Stimulated activated CD8-positive, alpha-beta memory T cell treated with anti-CD3 and anti-CD28 coated beads, Interleukin-7, amount 100 ng/mL, for 4 hours (primary cell): ENCODE measurements at regions not wholly inside any gene's neighbourhood (a gene's known extent, or its start where the extent isn't known, plus 50 kb on each side); places are given as distances from the start of the nearest gene placed in this dataset.
"Not testable (repeated sequence)": the region's sequence is repeated elsewhere in the genome, so short reads cannot be mapped to it uniquely, and the experiment has no call there.

ENCODE experiments used
- DNase-seq, 2 donors: peaks; one replicate each; pipeline ENCODE4 v3.0.0-alpha.2; 2020; ENCODE audit warnings: low read depth in 2 of 2

DNA sequence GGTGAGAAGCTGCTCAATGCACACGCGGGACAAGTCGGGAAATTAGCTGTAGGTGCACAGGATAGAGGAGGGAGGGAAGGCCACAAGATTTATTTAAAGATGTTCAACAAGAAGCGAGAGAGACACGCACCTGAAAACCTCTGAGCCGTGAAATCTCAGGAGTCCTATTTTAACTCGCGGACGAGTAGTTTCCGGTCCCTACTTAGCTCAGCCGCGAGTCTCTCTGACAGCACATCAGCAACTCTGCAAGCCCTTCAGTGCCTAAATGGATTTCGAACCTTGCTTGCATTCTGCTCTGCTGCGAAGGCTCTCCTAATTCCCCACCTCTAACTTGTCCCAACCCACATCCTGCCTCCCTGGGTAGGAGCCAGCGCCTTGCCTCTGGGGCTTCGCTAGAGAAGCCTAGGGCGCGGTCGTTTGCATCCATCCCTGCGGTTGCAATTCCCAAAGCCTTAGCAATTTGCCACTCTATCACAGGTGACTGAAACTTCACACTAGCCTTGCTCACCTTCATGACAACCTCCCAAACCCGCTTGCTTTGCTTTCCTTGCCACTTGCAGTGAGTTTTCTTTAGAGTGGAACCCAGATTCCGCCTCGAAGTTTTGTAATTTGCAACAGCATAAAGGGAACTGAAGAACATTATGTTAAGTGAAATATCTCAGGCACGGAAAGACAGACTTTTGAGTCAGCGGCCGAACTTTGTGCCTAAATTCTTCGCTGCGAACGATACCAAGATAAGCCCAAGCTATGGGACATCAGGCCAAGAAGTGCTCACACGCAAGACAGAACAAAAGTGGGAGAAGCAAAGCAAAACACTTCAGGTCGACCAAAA lies 202.8 kb downstream of the KDM5D start:
- no peak for DNase-seq

GRCh38 chrY:19535697-19536096 lies 208.8 kb downstream of the KDM5D start:
- DNase-seq: not testable (repeated sequence)

- DNase-seq: no peak
Measured at GRCh38 chrY:19521976-19522375, 222.6 kb downstream of the KDM5D start.

DNA sequence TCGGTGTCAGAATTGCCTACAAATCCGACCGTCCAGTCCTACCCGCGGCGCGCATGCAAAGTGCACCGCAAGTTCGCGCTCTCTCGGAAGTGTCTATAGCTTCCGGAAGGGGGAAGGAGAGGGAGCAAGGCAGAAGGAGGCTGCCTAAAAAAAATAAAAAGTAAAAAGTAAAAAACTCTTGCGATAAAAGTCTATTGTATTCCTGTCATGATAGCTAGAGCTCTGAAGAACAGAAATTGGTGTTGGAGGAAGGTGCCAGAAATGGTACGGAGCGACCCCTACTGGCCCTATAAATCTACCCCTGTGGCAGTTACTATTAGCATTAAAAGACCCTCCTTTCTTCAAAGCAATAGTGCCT lies 241.5 kb downstream of the KDM5D start:
- DNase-seq: no peak

- no peak for DNase-seq
Measured at GRCh38 chrY:19502169-19503091, 242.1 kb downstream of the KDM5D start.

- no peak for DNase-seq
Measured at GRCh38 chrY:19498556-19498955, 246.0 kb downstream of the KDM5D start.

GRCh38 chrY:19487494-19487893 lies 257.0 kb downstream of the KDM5D start:
- no peak for DNase-seq

DNA sequence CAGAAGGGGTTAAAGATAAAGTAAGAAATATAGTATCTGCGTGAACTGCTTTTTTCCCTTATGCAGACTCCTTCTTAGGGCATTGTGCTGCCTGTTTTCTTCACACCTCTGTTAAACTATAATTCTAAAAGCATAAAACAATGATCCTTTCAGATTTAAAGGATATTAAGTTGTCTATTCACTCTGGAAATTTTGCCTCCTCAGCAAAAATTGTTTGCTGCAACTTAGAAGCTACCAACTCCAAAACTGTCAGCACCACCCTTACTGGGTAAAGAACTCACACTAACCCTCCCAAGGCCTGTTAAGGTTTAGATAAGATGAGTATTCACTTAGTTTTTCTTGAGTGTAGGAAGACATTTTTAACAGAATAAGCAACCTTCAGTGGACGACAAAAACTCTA lies 259.5 kb downstream of the KDM5D start:
- no peak for DNase-seq

GRCh38 chrY:19479141-19479540 lies 265.4 kb downstream of the KDM5D start:
- DNase-seq: no peak

DNA sequence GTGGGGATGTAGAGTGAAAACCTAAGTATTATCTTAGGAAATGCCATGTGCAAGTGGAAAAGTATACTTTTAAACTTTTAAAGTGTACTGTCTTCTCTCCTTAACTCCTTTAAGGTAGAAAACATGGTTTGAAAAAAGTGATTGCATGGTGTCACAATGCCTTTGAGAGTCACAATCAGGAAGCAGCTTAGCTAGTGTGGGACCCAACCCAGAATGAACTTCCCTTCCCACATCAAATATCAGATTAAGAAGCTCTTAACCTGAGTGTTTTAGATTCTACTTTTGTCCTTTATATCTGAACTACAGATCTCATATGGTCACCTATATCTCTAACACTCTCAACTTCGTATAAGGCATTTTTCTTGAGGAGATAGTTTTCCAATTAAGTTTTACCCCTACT lies 266.6 kb downstream of the KDM5D start:
- DNase-seq: no peak

GRCh38 chrY:19465809-19466208 lies 278.7 kb downstream of the KDM5D start:
- DNase-seq: no peak

DNA sequence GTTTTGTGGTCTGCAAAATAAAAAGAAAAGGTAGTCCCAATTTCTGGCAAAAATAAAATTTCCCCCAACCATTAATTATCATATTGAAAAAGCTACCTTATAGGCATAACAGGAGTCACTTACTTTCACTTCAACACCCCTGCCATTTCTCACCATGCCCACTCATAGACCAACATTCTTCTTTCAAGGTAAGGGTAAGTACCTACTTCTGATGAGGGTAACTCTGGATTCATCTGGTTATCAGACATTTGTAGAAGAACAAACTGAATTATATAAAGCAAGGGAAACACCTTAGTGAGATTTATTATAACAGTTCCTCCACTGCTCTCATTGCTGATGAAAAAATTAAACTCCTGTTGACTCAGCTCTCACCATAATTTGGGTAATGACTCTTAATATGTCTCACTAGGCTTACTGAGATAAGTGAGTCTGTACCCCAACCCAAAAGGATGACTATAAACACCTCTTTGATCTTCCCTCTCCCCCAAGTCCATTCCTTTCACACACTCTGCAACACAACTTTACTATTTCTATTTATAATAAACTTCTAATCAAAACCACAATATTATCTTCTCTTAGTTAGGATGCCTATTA lies 287.6 kb downstream of the KDM5D start:
- no peak for DNase-seq

- DNase-seq: peak in 1 of 2 donors; percentile 1
Measured at GRCh38 chrY:19433059-19433458, 311.5 kb downstream of the KDM5D start.

DNA sequence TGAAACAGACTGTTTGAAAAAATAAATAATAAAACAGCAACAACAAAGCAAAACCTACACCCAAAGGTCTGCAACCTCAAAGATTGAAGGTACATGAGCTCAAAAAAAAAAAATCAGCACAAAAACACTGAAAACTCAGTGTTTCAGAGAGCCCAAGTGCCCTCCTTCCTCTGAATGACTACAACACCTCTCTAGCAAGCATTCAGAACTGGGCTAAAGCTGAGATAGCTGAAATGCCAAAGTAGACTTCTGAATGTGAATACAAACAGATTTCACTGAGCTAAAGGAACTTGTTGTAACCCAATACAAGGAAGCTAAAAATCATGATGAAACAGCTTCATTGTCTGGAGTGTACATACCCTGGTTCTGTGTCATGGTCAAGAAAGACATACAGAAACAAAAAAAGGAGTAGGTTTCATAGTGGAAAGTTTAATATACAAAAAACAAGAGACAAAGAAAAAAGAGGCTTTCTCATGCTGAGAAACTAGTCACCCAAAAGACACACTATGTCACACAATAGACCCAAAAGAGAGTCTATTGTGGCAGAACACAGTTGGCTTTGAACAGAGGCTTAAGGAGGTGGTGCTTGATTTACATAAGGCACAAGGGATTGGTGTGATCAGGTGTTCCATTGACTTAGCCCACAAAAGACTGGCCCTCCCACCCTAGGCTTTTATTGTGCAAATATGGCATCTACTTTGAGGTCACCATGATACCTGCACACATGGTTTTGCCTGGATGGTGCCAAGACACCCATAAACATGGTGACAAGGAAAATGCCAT lies 316.6 kb downstream of the KDM5D start:
- no peak for DNase-seq

DNA sequence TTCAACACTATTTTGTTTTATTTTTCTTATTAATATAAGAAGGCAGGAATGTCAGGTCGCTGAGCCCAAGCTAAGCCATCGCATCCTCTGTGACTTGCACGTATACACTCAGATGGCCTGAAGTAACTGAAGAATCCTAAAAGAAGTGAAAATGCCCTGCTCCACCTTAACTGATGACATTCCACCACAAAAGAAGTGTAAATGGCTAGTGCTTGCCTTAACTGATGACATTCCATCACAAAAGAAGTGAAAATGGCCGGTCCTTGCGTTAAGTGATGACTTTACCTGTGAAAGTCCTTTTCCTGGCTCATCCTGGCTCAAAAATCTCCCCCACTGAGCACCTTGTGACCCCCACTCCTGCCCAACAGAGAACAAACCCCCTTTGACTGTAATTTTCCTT lies 317.3 kb downstream of the KDM5D start:
- not testable (repeated sequence) for DNase-seq

DNA sequence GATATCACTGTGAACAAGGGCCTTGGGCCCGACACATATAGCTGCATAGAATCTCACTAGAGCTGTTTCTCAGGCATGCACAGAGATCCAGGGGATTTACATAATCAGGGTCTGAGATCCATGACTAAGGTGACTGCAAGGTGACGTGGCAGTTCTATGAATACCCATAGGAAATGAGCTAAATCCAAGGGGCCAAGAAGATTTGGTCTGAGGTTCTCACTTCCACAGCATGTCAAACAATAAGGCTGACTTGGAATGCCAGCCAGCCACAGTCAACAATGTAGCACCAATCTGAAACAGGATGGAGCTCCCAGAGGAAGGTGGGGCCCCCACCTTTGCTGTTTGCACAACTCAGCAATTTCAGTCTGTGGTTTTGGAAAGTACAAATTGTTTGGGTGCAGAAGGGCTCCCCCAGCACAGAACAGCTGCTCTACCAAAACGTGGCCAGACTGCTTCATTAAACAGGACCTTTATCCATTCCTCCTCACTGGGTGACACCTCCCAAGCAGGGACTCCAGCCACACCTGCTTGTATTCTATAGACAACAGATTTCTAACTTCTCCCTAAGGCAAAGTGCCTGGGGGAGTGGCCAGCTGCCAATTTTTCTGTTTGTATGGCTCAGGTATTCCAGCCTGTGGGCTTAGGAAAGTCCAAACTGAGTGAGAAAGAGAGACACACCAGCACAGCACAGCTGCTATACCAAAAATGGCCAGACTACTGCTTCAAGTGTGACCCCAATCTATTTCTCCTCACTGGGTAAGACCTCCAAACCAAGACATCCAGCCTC lies 333.4 kb downstream of the KDM5D start:
- no peak for DNase-seq

- no peak for DNase-seq
Measured at GRCh38 chrY:19406246-19406645, 338.3 kb downstream of the KDM5D start.

- no peak for DNase-seq
Measured at GRCh38 chrY:19405598-19405997, 338.9 kb downstream of the KDM5D start.

- no peak for DNase-seq
Measured at GRCh38 chrY:19392876-19393275, 351.6 kb downstream of the KDM5D start.

- DNase-seq: no peak
Measured at GRCh38 chrY:19391922-19392321, 352.6 kb downstream of the KDM5D start.

- no peak for DNase-seq
Measured at GRCh38 chrY:19365321-19365720, 379.2 kb downstream of the KDM5D start.
